GM18519 (cell line): ENCODE measurements at regions not wholly inside any gene's neighbourhood (a gene's known extent, or its start where the extent isn't known, plus 50 kb on each side); places are given as distances from the start of the nearest gene placed in this dataset.

ENCODE experiments used
- ATAC-seq: cut with Tn5 transposase; IDR thresholded peaks from one replicate; pipeline ENCODE4 v1.9.1; 2021; ENCODE audit warnings: mild to moderate bottlenecking, moderate library complexity; ENCODE audit not compliant: unreplicated experiment, low FRiP score

DNA sequence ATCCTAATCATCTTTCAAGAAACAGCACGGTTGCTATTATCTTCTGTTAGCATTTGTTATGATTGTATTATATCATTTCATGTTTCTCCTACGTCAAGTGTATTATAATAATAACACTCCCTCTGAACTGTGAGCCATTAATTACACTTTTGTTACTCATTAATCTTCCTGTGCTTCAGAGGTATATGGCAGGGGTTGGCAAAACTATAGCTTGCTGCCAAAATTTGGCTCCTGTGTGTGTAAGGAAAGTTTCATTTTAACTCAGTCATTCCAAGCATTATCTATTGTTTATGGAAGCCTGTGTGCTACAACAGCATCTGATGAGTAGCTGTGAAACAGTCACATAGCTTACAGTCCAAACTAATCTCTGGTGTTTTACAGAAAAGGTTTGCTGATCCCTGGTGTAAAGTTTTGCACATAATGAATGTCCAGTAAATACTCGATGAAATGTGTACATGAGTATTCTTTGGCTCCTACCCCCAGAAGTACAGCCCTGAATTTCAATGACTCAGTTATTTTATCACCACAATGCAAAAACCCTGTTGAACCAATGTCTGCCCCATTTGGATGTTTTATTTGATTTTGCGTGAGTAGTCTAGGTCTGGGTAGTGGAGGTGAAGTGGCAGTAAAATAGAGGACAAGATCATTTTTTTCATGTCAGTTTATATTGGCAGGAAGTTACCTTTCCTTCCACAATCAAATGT lies 648.2 kb downstream of the MAT2B start:
- ATAC-seq: no peak

DNA sequence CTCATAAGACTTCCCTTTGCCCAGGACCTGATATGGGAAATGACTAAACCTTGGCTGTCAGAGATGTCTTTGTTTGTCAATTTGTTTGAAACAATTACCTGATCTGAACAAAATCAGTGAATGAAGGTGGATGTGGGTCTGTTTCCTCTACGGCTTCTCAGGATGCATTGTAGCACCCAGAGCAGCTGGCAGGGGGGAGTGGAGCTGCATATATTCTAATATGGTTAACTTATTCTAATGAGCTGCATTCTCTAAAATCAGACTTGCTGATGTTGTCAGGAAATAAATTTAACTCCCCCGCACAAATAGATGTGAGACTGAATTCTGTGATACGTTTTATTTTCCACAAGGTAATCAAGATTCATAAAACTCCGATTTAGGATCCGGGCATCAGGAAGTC lies 665.4 kb downstream of the MAT2B start:
- no peak for ATAC-seq

DNA sequence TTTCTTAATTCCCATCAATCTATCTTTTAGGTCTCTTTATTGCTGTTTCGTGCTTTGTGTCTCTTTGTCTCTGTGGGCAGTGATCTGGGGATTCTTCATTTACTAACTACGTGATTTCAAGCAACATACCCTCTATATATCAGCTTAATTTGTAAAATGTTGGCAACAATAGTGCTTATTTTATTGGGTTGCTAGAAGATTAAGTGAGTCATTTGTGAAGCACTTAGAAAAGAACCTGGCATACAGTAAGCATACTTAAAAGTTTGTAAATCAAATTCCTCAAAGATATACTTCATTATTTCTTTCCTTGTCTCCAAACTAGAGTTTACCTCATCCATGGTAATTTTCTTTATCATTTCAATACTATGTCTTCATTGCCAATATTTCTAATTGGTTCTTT lies 669.7 kb downstream of the MAT2B start:
- no peak for ATAC-seq

DNA sequence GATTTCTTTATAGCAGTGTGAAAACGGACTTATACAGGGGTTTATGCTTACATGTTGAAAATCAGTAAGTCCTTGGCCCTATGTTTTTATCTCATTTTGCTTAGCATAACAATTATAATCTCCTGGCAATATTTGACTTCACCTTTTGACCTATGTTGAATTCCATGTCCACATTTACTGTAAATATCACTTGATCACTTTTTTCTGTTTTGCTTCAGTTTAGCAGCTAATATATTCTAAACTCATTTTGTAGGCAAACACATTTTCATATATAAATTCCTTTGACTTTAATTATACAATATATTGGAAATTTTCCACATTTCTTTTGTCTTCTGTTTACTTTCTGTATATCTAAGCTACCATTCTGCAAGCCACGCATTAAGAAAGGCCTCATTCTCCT lies 674.0 kb downstream of the MAT2B start:
- no peak for ATAC-seq

DNA sequence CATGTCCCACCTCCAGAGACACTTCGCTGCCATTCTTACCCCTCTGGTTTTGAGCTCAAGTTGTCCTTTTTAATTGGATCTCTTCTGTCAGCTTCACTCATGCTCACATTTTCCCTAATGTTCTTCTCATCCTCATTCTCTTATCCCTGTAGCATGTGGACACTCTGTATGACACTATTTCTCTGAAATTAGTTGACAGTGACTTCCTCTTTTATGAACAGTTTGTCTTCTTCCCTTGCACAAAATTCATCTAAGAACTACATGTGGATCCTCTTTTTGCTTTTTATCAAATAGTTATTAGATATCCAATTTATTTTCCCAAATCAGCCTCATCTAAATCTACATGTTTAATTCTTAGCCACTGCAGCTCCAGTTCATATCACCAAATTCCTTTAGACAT lies 676.2 kb downstream of the MAT2B start:
- no peak for ATAC-seq

DNA sequence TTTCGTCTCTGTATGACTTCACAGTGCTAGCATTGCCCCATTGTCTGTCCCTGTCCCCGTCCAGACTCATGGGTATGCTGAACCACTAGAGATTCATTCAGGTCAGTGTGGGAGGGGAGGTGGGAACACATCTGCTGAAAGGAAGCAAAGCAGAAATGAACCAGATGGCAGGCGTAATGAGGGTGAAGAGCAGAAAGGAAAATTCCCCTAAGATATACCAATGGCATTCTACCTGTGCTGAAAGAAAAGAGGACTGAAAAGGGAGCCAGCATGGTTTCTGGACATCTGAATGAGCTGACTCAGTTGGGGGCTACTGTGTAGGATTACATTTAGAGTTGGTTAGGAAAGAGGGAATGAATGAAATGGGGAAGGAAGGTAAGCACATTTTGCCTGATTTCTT lies 678.7 kb downstream of the MAT2B start:
- no peak for ATAC-seq

DNA sequence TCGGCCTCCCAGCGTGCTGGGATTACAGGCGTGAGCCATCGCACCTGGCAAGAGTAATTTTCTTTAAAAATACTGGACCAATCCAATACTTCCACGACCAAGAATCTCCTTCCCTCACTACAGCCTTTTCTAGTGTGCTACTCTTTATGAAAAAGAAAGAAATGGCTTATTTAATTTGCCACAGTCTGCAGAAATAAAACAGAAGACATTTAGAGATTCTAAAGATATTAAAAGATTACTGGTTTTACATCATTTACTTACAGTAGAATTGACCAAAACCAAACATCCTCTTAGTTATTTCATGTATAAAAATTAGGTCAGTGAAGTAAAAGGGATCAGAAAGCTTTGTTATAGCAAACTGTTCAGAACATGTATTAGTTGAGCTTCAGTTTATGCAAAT lies 679.6 kb downstream of the MAT2B start:
- ATAC-seq: no peak

DNA sequence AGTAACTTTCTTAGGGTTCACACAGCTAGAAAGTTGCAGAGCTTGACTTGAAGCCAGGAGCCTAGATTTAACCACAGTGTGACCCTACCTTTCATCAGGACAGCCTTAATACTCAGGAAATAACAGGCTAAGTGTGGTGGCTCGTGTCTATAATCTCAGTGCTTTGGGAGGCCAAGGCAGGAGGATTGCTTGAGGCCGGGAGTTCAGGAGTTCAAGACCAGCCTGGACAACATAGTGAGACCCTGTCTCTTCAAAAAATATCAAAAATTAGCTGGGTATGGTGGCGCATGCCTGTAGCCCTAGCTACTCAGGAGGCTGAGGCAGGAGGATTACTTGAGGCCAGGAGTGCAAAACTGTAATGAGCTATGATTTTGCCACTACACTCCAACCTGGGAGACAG lies 681.1 kb downstream of the MAT2B start:
- no peak for ATAC-seq

DNA sequence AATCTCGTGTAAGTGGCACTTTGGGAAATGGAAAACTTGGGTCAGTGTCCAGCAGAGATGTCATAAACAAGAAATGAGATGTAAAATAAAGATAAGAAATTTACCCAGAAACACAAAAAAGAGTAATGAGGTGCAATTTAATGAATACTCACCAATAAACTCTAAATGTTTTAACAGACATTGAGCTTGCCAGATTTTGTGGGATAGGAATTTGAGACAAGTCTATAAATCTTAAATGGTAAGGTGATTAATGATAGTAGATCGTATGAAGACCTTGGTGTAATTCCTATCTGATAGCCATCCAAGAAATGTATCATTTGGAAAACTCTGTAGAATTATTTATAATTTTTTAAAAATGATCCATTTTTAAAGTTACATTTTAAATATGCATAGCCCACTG lies 682.4 kb downstream of the MAT2B start:
- ATAC-seq: no peak

DNA sequence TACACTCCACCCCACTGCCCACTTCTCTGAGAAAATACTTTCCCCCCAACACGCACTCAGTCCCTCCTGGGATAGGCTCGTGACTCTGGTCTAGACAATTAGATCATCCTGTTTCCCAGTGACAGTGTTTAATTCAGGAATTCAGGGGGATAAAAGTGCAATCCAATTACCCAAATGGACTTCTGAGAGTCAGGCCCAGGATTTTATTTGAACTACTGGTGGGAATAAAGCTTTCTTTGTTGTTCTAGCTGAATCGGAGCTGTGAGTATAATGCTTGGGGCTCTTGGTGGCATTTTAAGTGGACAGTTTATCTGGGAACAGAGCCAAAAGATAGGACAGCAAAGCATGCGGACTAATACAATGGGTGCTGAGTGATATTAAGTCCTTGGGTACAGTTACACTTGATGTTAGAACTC lies 683.3 kb downstream of the MAT2B start:
- ATAC-seq: no peak

DNA sequence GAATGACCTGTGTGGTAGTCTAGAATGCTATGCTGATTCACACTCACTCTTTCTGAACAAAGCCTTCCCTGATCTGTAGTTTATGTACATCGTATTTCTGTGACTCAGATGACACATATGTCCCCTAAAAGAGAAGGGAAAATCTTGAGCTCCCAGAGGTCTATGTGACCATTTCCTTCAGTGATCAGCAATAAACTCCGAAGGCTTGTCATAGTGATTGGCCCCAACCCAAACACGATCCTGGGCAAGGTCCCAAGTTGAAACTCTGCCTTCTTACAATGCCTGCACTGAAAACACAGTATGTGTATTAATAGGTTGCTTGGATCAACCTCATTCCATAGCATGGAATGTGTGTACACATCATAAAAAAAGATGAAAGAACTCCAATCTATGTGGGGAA lies 685.8 kb downstream of the MAT2B start:
- no peak for ATAC-seq

DNA sequence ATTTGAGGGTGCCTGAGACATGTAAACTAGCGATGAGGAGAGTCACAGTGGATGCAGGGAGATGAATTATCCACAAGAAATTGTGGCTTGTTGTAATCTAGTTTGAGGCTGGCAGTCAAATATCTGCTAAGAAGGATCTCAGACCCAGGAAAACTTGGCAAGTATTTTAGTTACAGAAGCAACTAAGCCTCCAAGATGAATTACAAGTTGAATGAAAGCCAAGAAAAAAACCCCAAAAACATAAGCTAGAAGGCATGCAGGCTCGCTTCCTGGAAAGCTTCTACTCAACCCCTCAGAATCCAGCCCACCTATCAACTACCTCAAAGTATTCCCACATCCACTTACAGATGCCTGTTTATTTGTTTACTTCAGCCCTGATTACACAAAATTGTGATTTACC lies 696.9 kb downstream of the MAT2B start:
- no peak for ATAC-seq

DNA sequence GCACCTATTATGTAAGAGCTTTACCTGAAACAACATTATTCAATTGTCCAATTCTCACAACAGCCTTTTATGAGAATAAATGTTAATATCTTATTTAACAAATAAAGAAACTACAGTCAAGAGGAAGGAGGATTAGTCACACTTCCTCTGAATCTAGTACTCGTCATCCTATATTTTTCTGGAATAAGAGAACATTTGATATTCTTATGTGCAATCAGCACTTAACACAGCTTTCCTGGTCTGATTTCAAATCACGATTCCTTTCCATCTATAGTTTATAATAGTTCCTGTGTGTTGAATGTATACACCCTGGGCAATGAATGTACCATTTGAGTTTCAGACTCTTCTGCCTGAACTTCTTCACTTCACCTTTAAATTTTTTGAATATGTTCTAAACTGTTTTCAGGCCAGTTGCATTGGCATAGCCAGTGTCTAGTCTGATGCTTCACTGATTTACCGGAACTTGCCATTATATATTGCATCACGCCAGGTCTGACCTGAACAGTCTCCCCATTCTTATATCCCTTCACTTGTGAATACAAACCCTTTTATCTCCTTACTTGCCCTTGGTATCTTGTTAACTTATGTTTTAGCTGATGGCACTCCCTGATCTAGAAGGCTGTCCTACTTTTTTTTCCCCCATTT lies 698.3 kb downstream of the MAT2B start:
- ATAC-seq: no peak

DNA sequence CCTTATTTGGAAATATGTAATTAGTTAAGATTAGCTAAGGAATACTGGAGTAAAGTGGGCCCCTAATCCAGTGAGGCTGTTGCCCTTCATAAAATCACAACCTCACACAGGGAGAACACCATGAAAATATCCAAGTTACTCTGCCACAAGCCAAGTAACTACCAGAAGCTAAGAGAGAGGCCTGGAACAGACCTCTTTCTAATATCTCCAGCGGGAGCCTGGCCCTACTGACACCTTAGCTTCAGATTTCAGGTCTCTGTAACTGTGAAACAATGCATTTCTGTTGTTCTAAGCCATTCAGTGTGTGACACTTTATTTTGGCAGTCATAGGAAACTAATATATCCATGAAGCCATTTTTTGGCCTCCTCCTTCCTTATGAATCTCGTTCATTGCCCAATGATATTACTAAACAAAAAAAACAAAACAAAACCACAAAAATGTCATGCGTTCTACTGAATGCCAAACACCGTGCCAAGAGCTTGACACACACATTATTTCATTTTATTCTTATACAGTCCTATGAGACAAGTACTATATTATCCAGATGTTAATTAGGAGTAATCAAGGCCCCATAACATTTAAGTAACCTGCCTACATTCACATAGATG lies 699.0 kb downstream of the MAT2B start:
- no peak for ATAC-seq

DNA sequence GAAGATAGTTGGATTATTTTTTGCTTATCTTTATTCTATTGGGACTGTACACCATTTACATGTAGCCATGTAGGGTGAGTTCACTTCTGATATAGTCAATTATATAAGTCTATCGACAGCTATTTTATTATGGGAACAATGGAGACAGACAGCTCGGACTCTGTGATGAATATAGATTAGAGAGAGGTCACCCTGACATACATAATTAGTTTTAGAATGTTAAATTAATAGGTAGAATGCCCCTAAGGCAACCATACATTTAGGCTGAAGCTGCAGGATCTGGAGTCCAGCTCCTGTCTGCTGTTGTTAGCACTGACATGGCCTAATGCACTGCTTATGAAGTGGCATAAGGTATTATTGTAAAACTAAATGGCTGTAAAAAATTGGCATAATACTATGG lies 700.8 kb downstream of the MAT2B start:
- ATAC-seq: no peak

DNA sequence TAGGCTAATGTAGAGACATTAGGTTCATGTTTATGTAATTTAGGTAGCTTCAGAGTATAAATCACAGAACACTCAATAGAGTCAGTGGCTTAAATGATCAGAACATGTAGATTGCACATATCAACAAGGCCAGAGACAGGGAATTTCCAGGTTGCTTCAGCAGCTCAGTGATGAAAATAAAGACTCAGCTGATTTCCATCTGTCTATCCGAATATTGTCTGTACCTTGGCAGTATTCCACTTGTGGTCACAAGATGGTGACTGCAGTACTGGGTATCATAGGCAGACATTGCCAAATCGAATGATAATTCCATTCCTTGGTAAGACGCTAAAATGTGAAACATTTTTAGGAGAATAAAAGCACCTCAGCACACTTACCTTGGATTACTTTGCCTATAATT lies 702.2 kb downstream of the MAT2B start:
- ATAC-seq: no peak

DNA sequence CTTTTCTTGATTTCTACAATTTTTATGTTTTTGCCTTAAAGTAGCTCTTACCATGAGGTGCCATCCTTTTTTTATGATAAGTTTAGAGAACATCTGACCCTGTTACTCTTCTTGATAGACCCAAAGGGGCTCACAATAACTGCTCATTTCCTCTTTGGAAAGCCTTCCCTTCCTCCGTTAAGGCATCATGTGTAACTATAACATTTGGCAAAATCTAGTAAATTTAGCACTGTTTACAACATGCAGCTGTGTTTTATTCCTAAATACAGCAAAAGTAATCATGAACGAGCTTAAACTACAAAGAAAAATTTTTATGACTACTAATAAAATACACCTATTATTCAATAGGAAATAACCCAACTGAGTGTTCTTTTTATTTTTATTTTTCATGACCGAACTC lies 705.1 kb downstream of the MAT2B start:
- no peak for ATAC-seq

DNA sequence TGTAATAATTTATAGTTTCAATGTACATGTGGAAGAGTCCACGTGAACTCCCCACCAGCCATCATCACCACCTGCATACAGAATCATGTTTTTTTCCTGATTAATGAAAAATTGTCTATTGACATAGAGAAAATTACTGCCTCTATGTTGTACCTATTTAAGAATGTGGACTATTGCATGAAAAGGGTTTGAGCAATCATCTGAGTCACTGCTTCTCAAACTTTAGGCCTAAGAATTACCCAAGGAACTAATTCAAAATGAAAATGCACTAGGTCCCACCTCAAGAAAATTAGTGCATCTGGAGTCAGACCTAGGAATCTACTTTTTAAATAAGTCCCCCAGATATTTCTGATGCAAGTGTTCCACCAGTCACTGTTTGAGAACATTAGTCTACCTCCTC lies 709.3 kb downstream of the MAT2B start:
- ATAC-seq: no peak

DNA sequence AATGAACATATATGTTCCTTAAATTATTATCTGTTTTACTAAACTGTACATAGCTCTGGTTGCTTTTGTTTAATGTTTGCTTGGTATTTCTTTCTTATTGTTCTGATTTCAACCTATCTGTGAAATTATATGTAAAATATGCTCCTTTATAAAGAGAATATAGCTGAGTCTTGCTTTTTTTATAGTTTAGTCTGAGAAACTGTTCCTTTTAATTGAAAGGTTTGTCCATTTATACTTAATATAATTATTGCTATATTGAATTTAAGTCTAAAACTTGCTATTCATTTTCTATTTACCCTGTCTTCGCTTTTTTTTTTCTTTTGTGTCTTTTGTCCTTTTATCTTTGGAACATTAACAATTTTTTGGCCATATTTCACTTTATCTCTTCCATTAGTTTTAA lies 712.0 kb downstream of the MAT2B start:
- ATAC-seq: no peak

DNA sequence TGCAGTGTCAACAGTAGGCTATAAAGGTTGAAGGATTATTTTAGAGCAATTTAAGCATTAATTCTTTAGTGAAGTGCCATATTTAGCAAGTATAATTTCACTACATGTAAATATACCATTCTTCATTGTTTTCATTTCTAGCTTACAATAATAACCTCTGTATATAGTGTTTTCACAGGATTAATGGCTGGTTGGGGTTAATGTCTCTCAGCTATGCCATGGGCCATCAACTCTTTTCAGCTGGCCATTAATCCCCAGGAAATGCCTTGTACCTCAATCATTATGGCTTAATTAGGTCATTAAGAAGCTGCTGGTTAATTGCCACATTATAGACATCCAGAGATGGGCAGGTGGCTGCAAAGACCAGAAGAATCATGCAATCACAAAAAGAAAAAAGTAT lies 715.1 kb downstream of the MAT2B start:
- ATAC-seq: no peak

DNA sequence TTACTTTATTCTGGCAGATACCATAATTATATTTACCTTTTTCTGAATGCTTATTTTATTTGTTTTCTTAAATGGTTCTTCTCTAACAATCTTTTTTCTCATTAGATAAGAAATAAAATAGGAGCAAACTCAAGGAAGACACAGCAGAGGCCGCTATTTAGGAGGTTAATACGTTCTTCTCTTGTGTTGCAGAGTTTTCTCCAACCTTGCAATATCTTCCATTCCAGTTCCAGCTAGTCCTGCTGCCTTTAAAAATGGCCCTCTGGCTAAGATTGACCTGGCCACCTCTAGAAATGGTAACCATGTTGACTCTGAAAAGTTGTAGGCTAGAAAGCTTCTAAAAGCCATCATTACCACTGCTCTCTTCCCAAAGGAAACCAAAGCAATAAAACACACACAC lies 718.8 kb downstream of the MAT2B start:
- ATAC-seq: no peak

DNA sequence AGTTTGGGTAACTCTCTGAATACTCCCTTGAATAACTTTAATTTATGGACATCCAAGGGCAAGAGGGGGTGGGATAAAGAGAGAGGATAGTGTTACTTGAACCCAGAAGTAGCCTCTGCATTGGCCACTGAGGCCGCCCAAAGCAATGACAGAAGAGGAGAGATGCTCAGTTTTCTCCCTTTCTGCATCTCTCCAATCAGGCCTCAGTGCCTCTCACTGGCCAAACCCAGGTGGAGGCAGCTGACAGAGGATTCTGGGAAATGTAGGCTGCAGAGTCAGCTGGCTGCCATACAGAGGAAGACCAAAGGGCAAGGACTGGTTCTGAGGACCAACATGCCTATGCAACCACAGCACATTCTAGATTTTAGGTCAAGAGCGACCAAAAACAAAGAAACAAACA lies 719.4 kb downstream of the MAT2B start:
- no peak for ATAC-seq
